ENCODE measurements at regions not wholly inside any gene's neighbourhood (a gene's known extent, or its start where the extent isn't known, plus 50 kb on each side); places are given as distances from the start of the nearest gene placed in this dataset.

DNA sequence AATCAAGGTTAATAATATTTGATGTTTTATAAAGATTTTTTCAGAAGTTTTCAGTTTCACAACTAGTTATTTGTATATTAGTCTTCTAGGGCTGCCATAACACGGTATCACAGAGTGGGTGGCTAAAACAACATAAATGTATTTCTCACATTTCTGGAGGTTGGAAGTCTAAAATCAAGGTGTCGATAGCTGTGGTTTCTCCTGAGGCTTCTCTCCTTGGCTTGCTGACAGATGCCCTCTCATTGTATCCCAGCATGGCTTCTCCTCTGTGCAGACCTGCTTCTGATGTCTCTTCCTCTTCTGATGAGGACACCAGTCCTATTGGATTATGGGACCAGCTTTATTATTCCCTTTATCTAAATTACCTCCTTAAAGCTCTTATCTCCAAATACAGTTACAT lies 1456.6 kb downstream of the STIM2 start:
- no peak for DNase-seq (ENCODE audit: extremely low spot score, unreplicated experiment)
- Mint-ChIP-seq H3K9me3 (ENCODE audit: unreplicated experiment) (no peaks in the 10 kb centered on the region), H3K4me1 (ENCODE audit: unreplicated experiment) (no peaks in the 10 kb centered on the region), H3K27me3 (ENCODE audit: unreplicated experiment) (no peaks in the 10 kb centered on the region), H3K4me3 (ENCODE audit: unreplicated experiment) (no peak overlapping the region), H3K27ac (ENCODE audit: unreplicated experiment) (no peak overlapping the region), H3K36me3 (ENCODE audit: unreplicated experiment) (no peaks in the 10 kb centered on the region)
- TF ChIP-seq, protein P1, sequence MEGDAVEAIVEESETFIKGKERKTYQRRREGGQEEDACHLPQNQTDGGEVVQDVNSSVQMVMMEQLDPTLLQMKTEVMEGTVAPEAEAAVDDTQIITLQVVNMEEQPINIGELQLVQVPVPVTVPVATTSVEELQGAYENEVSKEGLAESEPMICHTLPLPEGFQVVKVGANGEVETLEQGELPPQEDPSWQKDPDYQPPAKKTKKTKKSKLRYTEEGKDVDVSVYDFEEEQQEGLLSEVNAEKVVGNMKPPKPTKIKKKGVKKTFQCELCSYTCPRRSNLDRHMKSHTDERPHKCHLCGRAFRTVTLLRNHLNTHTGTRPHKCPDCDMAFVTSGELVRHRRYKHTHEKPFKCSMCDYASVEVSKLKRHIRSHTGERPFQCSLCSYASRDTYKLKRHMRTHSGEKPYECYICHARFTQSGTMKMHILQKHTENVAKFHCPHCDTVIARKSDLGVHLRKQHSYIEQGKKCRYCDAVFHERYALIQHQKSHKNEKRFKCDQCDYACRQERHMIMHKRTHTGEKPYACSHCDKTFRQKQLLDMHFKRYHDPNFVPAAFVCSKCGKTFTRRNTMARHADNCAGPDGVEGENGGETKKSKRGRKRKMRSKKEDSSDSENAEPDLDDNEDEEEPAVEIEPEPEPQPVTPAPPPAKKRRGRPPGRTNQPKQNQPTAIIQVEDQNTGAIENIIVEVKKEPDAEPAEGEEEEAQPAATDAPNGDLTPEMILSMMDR (IDR thresholded peaks at IDR 0.05): no peak

DNA sequence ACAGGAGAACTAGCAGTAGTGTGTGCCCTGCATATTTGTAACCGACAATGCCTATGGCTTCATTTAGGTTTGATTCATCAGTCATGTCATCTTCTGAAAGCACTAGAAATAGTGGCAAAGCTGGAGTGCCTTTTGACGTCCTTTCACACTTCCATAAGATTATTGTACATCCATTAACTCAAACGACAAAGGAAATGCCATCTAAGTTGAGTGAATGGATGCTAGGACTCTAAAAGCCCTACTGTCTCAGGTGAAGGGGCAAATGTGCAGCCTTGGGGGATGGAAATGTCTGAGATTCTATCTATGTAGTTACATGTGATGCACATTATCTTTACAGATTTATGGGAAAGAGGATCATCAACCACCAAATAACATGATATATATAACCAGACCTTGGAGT lies 1473.6 kb downstream of the STIM2 start:
- Mint-ChIP-seq H3K27ac (ENCODE audit: unreplicated experiment) (no peak overlapping the region), H3K9me3 (ENCODE audit: unreplicated experiment) (peaks cover 6% of the 10 kb centered on the region), H3K36me3 (ENCODE audit: unreplicated experiment) (no peaks in the 10 kb centered on the region), H3K27me3 (ENCODE audit: unreplicated experiment) (no peaks in the 10 kb centered on the region), H3K4me3 (ENCODE audit: unreplicated experiment) (no peak overlapping the region), H3K4me1 (ENCODE audit: unreplicated experiment) (no peaks in the 10 kb centered on the region)
- no peak for DNase-seq (ENCODE audit: extremely low spot score, unreplicated experiment)
- TF ChIP-seq, protein P1 (IDR thresholded peaks at IDR 0.05): no peak

DNA sequence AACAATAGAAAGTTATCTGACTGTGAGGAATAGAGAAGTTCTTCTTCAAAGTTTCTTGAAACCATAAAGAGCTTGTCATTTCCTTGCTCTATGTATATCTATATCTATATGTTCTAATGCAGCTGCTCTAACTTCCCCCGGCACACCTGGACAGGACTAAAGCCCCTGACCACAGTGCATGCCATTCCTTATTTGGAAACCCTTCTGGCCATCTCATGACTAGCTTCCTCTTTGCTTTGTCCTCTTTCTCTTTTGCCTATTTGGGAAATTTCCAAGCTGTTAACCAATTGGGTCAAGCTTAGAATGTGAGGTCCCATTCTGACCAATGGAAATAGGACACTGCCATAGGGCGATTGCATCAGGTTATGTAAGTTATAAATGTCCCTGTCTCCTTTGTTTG lies 1481.1 kb downstream of the STIM2 start:
- Mint-ChIP-seq H3K27me3 (ENCODE audit: unreplicated experiment) (no peaks in the 10 kb centered on the region), H3K27ac (ENCODE audit: unreplicated experiment) (no peak overlapping the region), H3K36me3 (ENCODE audit: unreplicated experiment) (peaks cover 1% of the 10 kb centered on the region), H3K9me3 (ENCODE audit: unreplicated experiment) (peaks cover 20% of the 10 kb centered on the region), H3K4me1 (ENCODE audit: unreplicated experiment) (no peaks in the 10 kb centered on the region), H3K4me3 (ENCODE audit: unreplicated experiment) (no peak overlapping the region)
- no peak for DNase-seq (ENCODE audit: extremely low spot score, unreplicated experiment)
- TF ChIP-seq, protein P1 (IDR thresholded peaks at IDR 0.05): no peak

DNA sequence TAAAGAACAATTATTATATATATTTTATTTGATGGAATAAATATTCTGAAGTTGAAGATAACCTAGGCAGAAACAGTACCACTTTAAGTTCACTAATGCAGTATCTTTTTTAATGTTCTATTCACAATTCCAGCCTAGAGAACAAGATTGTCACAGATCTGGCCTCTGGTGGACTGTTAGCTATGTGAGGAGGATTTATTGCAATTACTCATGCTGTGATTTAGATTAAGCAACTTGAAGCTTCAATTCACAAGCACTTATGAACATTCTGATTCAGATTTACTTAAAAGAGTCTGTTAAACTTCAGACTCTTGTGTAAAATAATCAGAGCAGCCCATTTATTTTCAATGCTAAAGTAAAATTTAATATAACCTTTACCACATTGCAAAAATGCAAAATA lies 1489.8 kb downstream of the STIM2 start:
- TF ChIP-seq, protein P1 (IDR thresholded peaks at IDR 0.05): no peak
- DNase-seq (ENCODE audit: extremely low spot score, unreplicated experiment): no peak
- Mint-ChIP-seq H3K9me3 (ENCODE audit: unreplicated experiment) (peaks cover 3% of the 10 kb centered on the region), H3K27me3 (ENCODE audit: unreplicated experiment) (no peaks in the 10 kb centered on the region), H3K4me3 (ENCODE audit: unreplicated experiment) (no peak overlapping the region), H3K27ac (ENCODE audit: unreplicated experiment) (no peak overlapping the region), H3K36me3 (ENCODE audit: unreplicated experiment) (peaks cover 2% of the 10 kb centered on the region), H3K4me1 (ENCODE audit: unreplicated experiment) (no peaks in the 10 kb centered on the region)

DNA sequence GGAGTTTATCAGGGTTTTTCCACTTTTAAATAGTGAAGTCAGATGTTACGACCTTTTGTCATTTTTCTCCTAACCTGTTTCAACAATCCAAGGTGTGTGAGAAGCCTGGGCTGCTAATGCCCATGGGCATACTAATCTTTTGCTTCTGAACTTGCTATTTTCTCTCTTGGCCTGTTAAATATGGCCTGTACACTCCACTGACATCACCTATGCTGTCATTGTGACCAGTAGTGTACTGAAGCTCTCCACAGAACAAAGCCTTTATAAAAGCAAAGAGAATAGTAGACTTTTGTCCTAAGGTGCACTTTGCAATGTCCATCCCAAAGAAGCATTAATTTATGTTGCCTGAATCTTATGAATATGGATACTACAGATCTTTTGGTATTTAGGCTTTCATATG lies 1490.5 kb downstream of the STIM2 start:
- H3K27ac Mint-ChIP-seq (ENCODE audit: unreplicated experiment): no peak overlapping the region
- TF ChIP-seq, protein P1 (IDR thresholded peaks at IDR 0.05): no peak
- H3K4me3 Mint-ChIP-seq (ENCODE audit: unreplicated experiment): no peak overlapping the region
- H3K36me3 Mint-ChIP-seq (ENCODE audit: unreplicated experiment): peaks cover 2% of the 10 kb centered on the region
- peaks cover 3% of the 10 kb centered on the region for H3K9me3 Mint-ChIP-seq (ENCODE audit: unreplicated experiment)
- no peaks in the 10 kb centered on the region for H3K27me3 Mint-ChIP-seq (ENCODE audit: unreplicated experiment)
- DNase-seq (ENCODE audit: extremely low spot score, unreplicated experiment): no peak
- no peaks in the 10 kb centered on the region for H3K4me1 Mint-ChIP-seq (ENCODE audit: unreplicated experiment)

All from osteocyte (in vitro differentiated cells).